H1 (cell line): ENCODE measurements at regions not wholly inside any gene's neighbourhood (a gene's known extent, or its start where the extent isn't known, plus 50 kb on each side); places are given as distances from the start of the nearest gene placed in this dataset.

Experiments used
- CTCF ChIP-seq, 3 experiments: IDR thresholded peaks; 1 replicate in 2 of 3; 2 replicates in 1 of 3; pipeline versions ENCODE4 v1.5.1 to v1.6.1; 2011; ENCODE audit warnings: low read length in 3 of 3, mild to moderate bottlenecking in 3 of 3, inconsistent platforms in 2 of 3, low read depth in 1 of 3, moderate library complexity in 1 of 3; ENCODE audit not compliant: insufficient read depth in 1 of 3; ENCODE audit errors: control extremely low read depth in 1 of 3
- EZH2 ChIP-seq: fragments of 200-600 bp; sonication (generic); IDR thresholded peaks from 2 replicates; pipeline ENCODE4 v1.7.1; 2012; ENCODE audit warnings: low read depth, mild to moderate bottlenecking, moderate library complexity, low read length, inconsistent platforms; ENCODE audit not compliant: severe bottlenecking
- NANOG ChIP-seq: IDR thresholded peaks from 2 replicates; pipeline ENCODE4 v1.6.1; 2011; ENCODE audit warnings: low read length, low read depth, mild to moderate bottlenecking, inconsistent platforms; ENCODE audit not compliant: insufficient read depth, poor library complexity, severe bottlenecking
- RNF2 ChIP-seq: fragments of 200-900, 300-1000 bp; sonication (generic); IDR thresholded peaks from 2 replicates; pipeline ENCODE4 v1.7.1; 2016; ENCODE audit warnings: borderline replicate concordance, low read depth, mild to moderate bottlenecking, antibody characterized with exemption, low read length; ENCODE audit not compliant: poor library complexity, severe bottlenecking; ENCODE audit errors: missing control alignments

DNA sequence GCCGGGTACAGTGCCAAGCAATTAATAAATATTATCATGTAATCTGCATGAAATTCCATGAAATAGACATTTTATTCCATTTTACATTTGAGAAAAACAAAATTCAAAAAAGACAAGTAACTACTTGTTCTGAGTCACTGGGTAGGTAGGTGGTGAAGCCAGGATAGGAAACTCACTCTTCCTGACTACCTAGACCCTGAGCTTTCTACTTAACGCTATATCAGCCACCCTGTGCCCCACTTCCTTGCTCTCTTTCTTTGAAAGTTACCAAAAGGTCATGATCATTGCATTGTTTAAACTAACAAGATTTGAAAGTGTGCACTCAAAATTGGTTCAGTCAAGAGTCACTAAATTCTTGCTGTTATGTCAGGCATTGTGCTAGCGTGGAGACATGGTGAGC, 235.7 kb downstream of the CD83 start (continued):
- TF ChIP-seq CTCF (IDR thresholded peaks at IDR 0.05; ENCODE audit: control extremely low read depth in 1 of 3, insufficient read depth in 1 of 3, low read depth in 1 of 3, low read length in 3 of 3), result no peak
- no peak for TF ChIP-seq EZH2
- no peak for TF ChIP-seq RNF2
- no peak for TF ChIP-seq NANOG
